Neural cell (in vitro differentiated cells): ENCODE measurements at regions not wholly inside any gene's neighbourhood (a gene's known extent, or its start where the extent isn't known, plus 50 kb on each side); places are given as distances from the start of the nearest gene placed in this dataset.

Experiments used
- H2AFZ ChIP-seq: fragments of 200-600, 300-800 bp; sonication (generic), shearing (Covaris generic); 2 replicates; pipeline ENCODE4 v1.6.0; 2014; ENCODE audit warnings: low read depth, mild to moderate bottlenecking, antibody characterized with exemption, low read length, moderate library complexity
- H3F3A ChIP-seq: fragments of 200-600 bp; shearing (Covaris generic); 2 replicates; pipeline ENCODE4 v1.6.1; 2016; ENCODE audit warnings: mild to moderate bottlenecking, moderate library complexity, mixed read lengths, antibody characterized with exemption, low read length; ENCODE audit not compliant: insufficient read depth, poor library complexity, severe bottlenecking
- H3K27ac ChIP-seq: fragments of 200-600, 300-800 bp; sonication (generic), shearing (Covaris generic); 2 replicates; pipeline ENCODE4 v1.5.1; 2014; ENCODE audit warnings: mild to moderate bottlenecking, low read length, moderate library complexity
- H3K27me3 ChIP-seq: fragments of 300-800, 200-600 bp; sonication (generic), shearing (Covaris generic); 2 replicates; pipeline ENCODE4 v1.6.0; 2014; ENCODE audit warnings: mild to moderate bottlenecking, low read depth, low read length, moderate library complexity; ENCODE audit not compliant: insufficient read depth
- H3K36me3 ChIP-seq: fragments of 300-800, 200-600 bp; sonication (generic), shearing (Covaris generic); 2 replicates; pipeline ENCODE4 v1.5.1; 2014; ENCODE audit warnings: mild to moderate bottlenecking, antibody characterized with exemption, low read length, moderate library complexity; ENCODE audit not compliant: insufficient read depth
- H3K4me2 ChIP-seq: fragments of 300-800, 200-600 bp; sonication (generic), shearing (Covaris generic); 2 replicates; pipeline ENCODE4 v1.6.0; 2014; ENCODE audit warnings: mild to moderate bottlenecking, low read length
- H3K4me3 ChIP-seq: fragments of 300-800, 200-600 bp; sonication (generic), shearing (Covaris generic); 2 replicates; pipeline ENCODE4 v1.5.1; 2014; ENCODE audit warnings: mild to moderate bottlenecking, low read length, moderate library complexity
- H3K79me2 ChIP-seq: fragments of 200-600 bp; shearing (Covaris generic); replicated peaks from 2 replicates; pipeline ENCODE4 v1.6.0; 2014; ENCODE audit warnings: mild to moderate bottlenecking, low read length, moderate library complexity; ENCODE audit not compliant: insufficient read depth
- H3K9ac ChIP-seq: fragments of 300-800, 200-600 bp; sonication (generic), shearing (Covaris generic); 2 replicates; pipeline ENCODE4 v1.6.1; 2016; ENCODE audit warnings: mild to moderate bottlenecking, low read length, mixed read lengths
- H3K9me2 ChIP-seq: fragments of 200-600 bp; shearing (Covaris generic); 2 replicates; pipeline ENCODE4 v1.6.1; 2016; ENCODE audit warnings: mild to moderate bottlenecking, low read length, mixed read lengths; ENCODE audit not compliant: insufficient read depth
- H3K9me3 ChIP-seq: fragments of 200-600, 300-800 bp; sonication (generic), shearing (Covaris generic); 2 replicates; pipeline ENCODE4 v1.6.1; 2016; ENCODE audit warnings: mild to moderate bottlenecking, mixed run types, low read length, moderate library complexity, mixed read lengths
- H4K20me1 ChIP-seq: fragments of 200-600 bp; shearing (Covaris generic); 2 replicates; pipeline ENCODE4 v1.6.1; 2016; ENCODE audit warnings: mild to moderate bottlenecking, mixed run types; ENCODE audit not compliant: insufficient read depth
- CTCF ChIP-seq: fragments of 450-650 bp; IDR thresholded peaks from 2 replicates; pipeline ENCODE4 v1.5.1; 2014; ENCODE audit warnings: antibody characterized with exemption, mild to moderate bottlenecking, moderate library complexity; ENCODE audit not compliant: poor library complexity, severe bottlenecking
- EP300 ChIP-seq: fragments of 450-650 bp; conservative IDR thresholded peaks from 2 replicates; pipeline ENCODE4 v1.6.1; 2014; ENCODE audit warnings: antibody characterized with exemption, mild to moderate bottlenecking, moderate library complexity; ENCODE audit not compliant: poor library complexity, severe bottlenecking
- EZH2 ChIP-seq: fragments of 200-600, 300-800 bp; shearing (Covaris generic), sonication (generic); IDR thresholded peaks from 2 replicates; pipeline ENCODE4 v1.6.1; 2014; ENCODE audit warnings: antibody characterized with exemption, low read length, borderline replicate concordance, mild to moderate bottlenecking; ENCODE audit not compliant: insufficient read depth, poor library complexity, severe bottlenecking
- MXI1 ChIP-seq: fragments of 450-650 bp; conservative IDR thresholded peaks from 2 replicates; pipeline ENCODE4 v1.6.1; 2014; ENCODE audit warnings: antibody characterized with exemption, mild to moderate bottlenecking; ENCODE audit not compliant: poor library complexity, severe bottlenecking
- POLR2AphosphoS5 ChIP-seq: IDR thresholded peaks from 2 replicates; pipeline ENCODE4 v1.6.1; 2012
- RAD21 ChIP-seq: fragments of 450-650 bp; conservative IDR thresholded peaks from 2 replicates; pipeline ENCODE4 v1.6.1; 2014; ENCODE audit warnings: antibody characterized with exemption, mild to moderate bottlenecking, moderate library complexity
- REST ChIP-seq: IDR thresholded peaks from 2 replicates; pipeline ENCODE4 v1.6.1; 2012; ENCODE audit warnings: borderline replicate concordance
- SMC3 ChIP-seq: fragments of 450-650 bp; conservative IDR thresholded peaks from 2 replicates; pipeline ENCODE4 v1.6.1; 2014; ENCODE audit warnings: antibody characterized with exemption, mild to moderate bottlenecking, moderate library complexity; ENCODE audit not compliant: poor library complexity
- TAF1 ChIP-seq: IDR thresholded peaks from 2 replicates; pipeline ENCODE4 v1.6.1; 2012; ENCODE audit warnings: low read depth

- Histone ChIP-seq H3K9me2 (no peaks in the 10 kb centered on the region), H4K20me1 (no peaks in the 10 kb centered on the region), H3K9ac (no peak overlapping the region), H3K4me3 (no peak overlapping the region), H3K9me3 (no peaks in the 10 kb centered on the region), H2AFZ (no peak overlapping the region), H3K79me2 (no peaks in the 10 kb centered on the region), H3K4me2 (no peak overlapping the region), H3K27me3 (no peaks in the 10 kb centered on the region), H3K27ac (no peak overlapping the region), H3K36me3 (no peaks in the 10 kb centered on the region), H3F3A (no peaks in the 10 kb centered on the region)
- TF ChIP-seq POLR2AphosphoS5 = no peak
These were observed 180.4 kb upstream of the NRXN1 start for GRCh38 chr2:51212374-51212773.

GRCh38 chr2:51208521-51208920 is 176.6 kb upstream of the NRXN1 start:
- Histone ChIP-seq H3K4me3 (no peak overlapping the region), H2AFZ (no peak overlapping the region), H3K4me2 (no peak overlapping the region), H3F3A (no peaks in the 10 kb centered on the region), H3K9me3 (no peaks in the 10 kb centered on the region), H4K20me1 (no peaks in the 10 kb centered on the region), H3K27ac (no peak overlapping the region), H3K27me3 (no peaks in the 10 kb centered on the region), H3K36me3 (no peaks in the 10 kb centered on the region), H3K9me2 (no peaks in the 10 kb centered on the region), H3K9ac (no peak overlapping the region), H3K79me2 (no peaks in the 10 kb centered on the region)
- TF ChIP-seq CTCF = no peak
- TF ChIP-seq EP300 = no peak
- TF ChIP-seq SMC3 = no peak
- no peak for TF ChIP-seq POLR2AphosphoS5
- no peak for TF ChIP-seq MXI1
- no peak for TF ChIP-seq TAF1
- no peak for TF ChIP-seq EZH2
- TF ChIP-seq REST = no peak
- TF ChIP-seq RAD21 = no peak

GRCh38 chr2:51201295-51201694 is 169.4 kb upstream of the NRXN1 start:
- Histone ChIP-seq H3K79me2 (no peaks in the 10 kb centered on the region), H3K27me3 (no peaks in the 10 kb centered on the region), H3K4me2 (no peak overlapping the region), H3K9me3 (no peaks in the 10 kb centered on the region), H2AFZ (no peak overlapping the region), H3K27ac (no peak overlapping the region), H3K36me3 (no peaks in the 10 kb centered on the region), H3K4me3 (no peak overlapping the region), H3K9me2 (no peaks in the 10 kb centered on the region), H4K20me1 (no peaks in the 10 kb centered on the region), H3K9ac (no peak overlapping the region), H3F3A (no peaks in the 10 kb centered on the region)
- no peak for TF ChIP-seq SMC3
- no peak for TF ChIP-seq TAF1
- TF ChIP-seq MXI1 = no peak
- TF ChIP-seq REST = no peak
- TF ChIP-seq RAD21 = no peak
- TF ChIP-seq CTCF = no peak
- no peak for TF ChIP-seq EP300
- TF ChIP-seq POLR2AphosphoS5 = no peak
- no peak for TF ChIP-seq EZH2
